ENCODE measurements at regions not wholly inside any gene's neighbourhood (a gene's known extent, or its start where the extent isn't known, plus 50 kb on each side); places are given as distances from the start of the nearest gene placed in this dataset.
"Not testable (repeated sequence)": the region's sequence is repeated elsewhere in the genome, so short reads cannot be mapped to it uniquely, and the experiment has no call there.

GRCh38 chr2:226456144-226456543 lies 343.5 kb downstream of the IRS1 start:
- not testable (repeated sequence) for TF ChIP-seq CTCF (conservative IDR thresholded peaks at IDR 0.05; ENCODE audit: low read depth in 2 of 2); NANOG (IDR thresholded peaks at IDR 0.05; ENCODE audit: borderline replicate concordance); REST (IDR thresholded peaks at IDR 0.05; ENCODE audit: unreplicated experiment); POLR2AphosphoS5 (IDR thresholded peaks at IDR 0.05; ENCODE audit: low read depth)
